Hepatocyte (in vitro differentiated cells): ENCODE measurements at regions not wholly inside any gene's neighbourhood (a gene's known extent, or its start where the extent isn't known, plus 50 kb on each side); places are given as distances from the start of the nearest gene placed in this dataset.

Experiments
- CTCF ChIP-seq: fragments of 200-600 bp; sonication (generic); IDR thresholded peaks from 2 replicates; pipeline ENCODE4 v1.5.1; 2016; ENCODE audit warnings: antibody characterized with exemption, mild to moderate bottlenecking; ENCODE audit not compliant: poor library complexity
- EZH2 ChIP-seq: fragments of 200-600 bp; sonication (generic); IDR thresholded peaks from 2 replicates; pipeline ENCODE4 v1.6.1; 2016; ENCODE audit warnings: antibody characterized with exemption, mild to moderate bottlenecking, borderline replicate concordance
- EZH2phosphoT487 ChIP-seq: fragments of 200-600 bp; sonication (generic); IDR thresholded peaks from one replicate; pipeline ENCODE4 v1.6.1; 2018; ENCODE audit warnings: antibody characterized with exemption, mild to moderate bottlenecking, low read depth, moderate library complexity; ENCODE audit not compliant: unreplicated experiment, severe bottlenecking

- TF ChIP-seq CTCF (peak; percentile 7), EZH2 (no peak), EZH2phosphoT487 (no peak)
Observed at GRCh38 chr11:36818410-36818809, 220.4 kb upstream of the RAG2 start.
